Hepatocyte (in vitro differentiated cells): ENCODE measurements at regions not wholly inside any gene's neighbourhood (a gene's known extent, or its start where the extent isn't known, plus 50 kb on each side); places are given as distances from the start of the nearest gene placed in this dataset.

Experiments used
- DNase-seq: peaks from one replicate; pipeline ENCODE4 v3.0.0-alpha.2; 2016; ENCODE audit warnings: low spot score
- H2AFZ ChIP-seq: fragments of 200-600 bp; sonication (generic); 2 replicates; pipeline ENCODE4 v1.6.0; 2016; ENCODE audit warnings: antibody characterized with exemption, mild to moderate bottlenecking
- H3K27ac ChIP-seq: fragments of 200-600 bp; sonication (generic); 2 replicates; pipeline ENCODE4 v1.5.1; 2016; ENCODE audit warnings: mild to moderate bottlenecking
- H3K27me3 ChIP-seq: fragments of 200-600 bp; sonication (generic); 2 replicates; pipeline ENCODE4 v1.6.1; 2016
- H3K36me3 ChIP-seq: fragments of 200-600 bp; sonication (generic); replicated peaks from 2 replicates; pipeline ENCODE4 v1.5.1; 2016; ENCODE audit warnings: low read depth; ENCODE audit not compliant: insufficient read depth
- H3K4me1 ChIP-seq: fragments of 200-600 bp; sonication (generic); 2 replicates; pipeline ENCODE4 v1.5.1; 2016; ENCODE audit warnings: mild to moderate bottlenecking, moderate library complexity; ENCODE audit not compliant: insufficient read depth
- H3K4me2 ChIP-seq: fragments of 200-600 bp; sonication (generic); 2 replicates; pipeline ENCODE4 v1.6.0; 2016
- H3K4me3 ChIP-seq: fragments of 200-600 bp; sonication (generic); 2 replicates; pipeline ENCODE4 v1.5.1; 2016; ENCODE audit warnings: mild to moderate bottlenecking
- H3K79me2 ChIP-seq: fragments of 200-600 bp; sonication (generic); 2 replicates; pipeline ENCODE4 v1.6.0; 2017; ENCODE audit warnings: mild to moderate bottlenecking
- H3K9me2 ChIP-seq: fragments of 200-600 bp; sonication (generic); replicated peaks from 2 replicates; pipeline ENCODE4 v1.6.0; 2017; ENCODE audit warnings: mild to moderate bottlenecking; ENCODE audit not compliant: insufficient read depth
- H3K9me3 ChIP-seq: fragments of 200-600 bp; sonication (generic); 2 replicates; pipeline ENCODE4 v1.5.1; 2016; ENCODE audit warnings: low read depth, mild to moderate bottlenecking
- H4K20me1 ChIP-seq: fragments of 200-600 bp; sonication (generic); 2 replicates; pipeline ENCODE4 v1.6.0; 2016; ENCODE audit warnings: mild to moderate bottlenecking; ENCODE audit not compliant: insufficient read depth, poor library complexity, severe bottlenecking
- EZH2 ChIP-seq: fragments of 200-600 bp; sonication (generic); IDR thresholded peaks from 2 replicates; pipeline ENCODE4 v1.6.1; 2016; ENCODE audit warnings: antibody characterized with exemption, mild to moderate bottlenecking, borderline replicate concordance
- EZH2phosphoT487 ChIP-seq: fragments of 200-600 bp; sonication (generic); IDR thresholded peaks from one replicate; pipeline ENCODE4 v1.6.1; 2018; ENCODE audit warnings: antibody characterized with exemption, mild to moderate bottlenecking, low read depth, moderate library complexity; ENCODE audit not compliant: unreplicated experiment, severe bottlenecking
- WGBS: methylation state at CpG from one replicate; pipeline ENCODE4 v1.1.6; 2016; ENCODE audit warnings: low lambda C conversion rate; ENCODE audit errors: missing lambda C conversion rate; 5-methylcytosine and 5-hydroxymethylcytosine counted together
- TF ChIP-seq, protein P1 (sequence below): fragments of 200-600 bp; sonication (generic); IDR thresholded peaks from 2 replicates; pipeline ENCODE4 v1.5.1; 2016; ENCODE audit warnings: antibody characterized with exemption, mild to moderate bottlenecking; ENCODE audit not compliant: poor library complexity

DNA sequence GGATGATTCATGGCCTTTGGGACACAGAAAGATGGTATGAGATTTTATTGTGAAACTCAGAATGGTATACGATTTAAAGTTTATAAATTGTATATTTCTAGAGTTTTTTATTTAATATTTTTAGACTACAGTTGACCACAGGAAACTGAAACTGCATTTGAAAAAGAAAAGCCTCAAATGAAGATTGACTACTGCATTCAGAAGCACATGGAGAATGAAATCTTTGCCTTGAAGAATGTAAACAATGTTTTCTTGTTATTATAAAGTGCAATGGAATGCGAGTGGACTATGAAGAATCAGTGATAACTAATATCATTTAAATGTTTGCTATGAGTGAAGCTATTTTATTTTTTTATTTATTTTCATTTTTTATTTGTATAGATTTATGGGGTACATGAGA, 169.1 kb upstream of the CDH18 start:
- H3K9me2 ChIP-seq, result no peaks in the 10 kb centered on the region
- H2AFZ ChIP-seq, result no peak overlapping the region
- WGBS, result 87% methylated on average over 2 of the region's 2 CpGs
- no peaks in the 10 kb centered on the region for H3K36me3 ChIP-seq
- no peak overlapping the region for H3K27ac ChIP-seq
- H3K4me2 ChIP-seq, result no peak overlapping the region
- TF ChIP-seq, protein P1, sequence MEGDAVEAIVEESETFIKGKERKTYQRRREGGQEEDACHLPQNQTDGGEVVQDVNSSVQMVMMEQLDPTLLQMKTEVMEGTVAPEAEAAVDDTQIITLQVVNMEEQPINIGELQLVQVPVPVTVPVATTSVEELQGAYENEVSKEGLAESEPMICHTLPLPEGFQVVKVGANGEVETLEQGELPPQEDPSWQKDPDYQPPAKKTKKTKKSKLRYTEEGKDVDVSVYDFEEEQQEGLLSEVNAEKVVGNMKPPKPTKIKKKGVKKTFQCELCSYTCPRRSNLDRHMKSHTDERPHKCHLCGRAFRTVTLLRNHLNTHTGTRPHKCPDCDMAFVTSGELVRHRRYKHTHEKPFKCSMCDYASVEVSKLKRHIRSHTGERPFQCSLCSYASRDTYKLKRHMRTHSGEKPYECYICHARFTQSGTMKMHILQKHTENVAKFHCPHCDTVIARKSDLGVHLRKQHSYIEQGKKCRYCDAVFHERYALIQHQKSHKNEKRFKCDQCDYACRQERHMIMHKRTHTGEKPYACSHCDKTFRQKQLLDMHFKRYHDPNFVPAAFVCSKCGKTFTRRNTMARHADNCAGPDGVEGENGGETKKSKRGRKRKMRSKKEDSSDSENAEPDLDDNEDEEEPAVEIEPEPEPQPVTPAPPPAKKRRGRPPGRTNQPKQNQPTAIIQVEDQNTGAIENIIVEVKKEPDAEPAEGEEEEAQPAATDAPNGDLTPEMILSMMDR, result no peak
- TF ChIP-seq EZH2, result no peak
- TF ChIP-seq EZH2phosphoT487, result no peak
- no peaks in the 10 kb centered on the region for H3K79me2 ChIP-seq
- no peaks in the 10 kb centered on the region for H3K27me3 ChIP-seq
- H4K20me1 ChIP-seq, result no peaks in the 10 kb centered on the region
- no peaks in the 10 kb centered on the region for H3K9me3 ChIP-seq
- H3K4me1 ChIP-seq, result no peaks in the 10 kb centered on the region
- no peak for DNase-seq
- H3K4me3 ChIP-seq, result no peak overlapping the region

DNA sequence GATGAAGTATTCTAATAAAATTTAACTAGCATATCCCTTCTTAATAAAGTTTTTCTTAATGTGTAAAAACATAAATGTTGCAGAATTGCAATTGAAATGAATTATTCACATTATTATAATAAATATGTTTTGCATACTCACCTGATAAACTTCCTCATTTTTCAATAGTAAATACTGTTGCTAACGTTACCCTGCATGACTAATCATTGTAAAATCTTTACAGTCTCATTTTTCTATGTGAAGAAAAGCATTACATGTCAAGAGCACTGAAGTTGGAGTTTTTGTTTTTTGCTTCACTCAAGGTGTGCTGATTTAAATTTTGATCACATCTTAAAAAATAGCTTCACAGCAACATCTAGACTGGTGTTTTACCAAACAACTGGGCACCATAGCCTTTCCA, 157.2 kb upstream of the CDH18 start:
- H2AFZ ChIP-seq, result no peak overlapping the region
- H3K4me3 ChIP-seq, result no peak overlapping the region
- H3K79me2 ChIP-seq, result no peaks in the 10 kb centered on the region
- no peaks in the 10 kb centered on the region for H4K20me1 ChIP-seq
- H3K27ac ChIP-seq, result no peak overlapping the region
- H3K27me3 ChIP-seq, result no peaks in the 10 kb centered on the region
- H3K4me1 ChIP-seq, result no peaks in the 10 kb centered on the region
- 32% methylated on average over 1 of the region's 1 CpG for WGBS
- H3K4me2 ChIP-seq, result no peak overlapping the region
- H3K36me3 ChIP-seq, result no peaks in the 10 kb centered on the region
- H3K9me2 ChIP-seq, result no peaks in the 10 kb centered on the region
- no peaks in the 10 kb centered on the region for H3K9me3 ChIP-seq
- DNase-seq, result no peak
- no peak for TF ChIP-seq EZH2
- TF ChIP-seq, protein P1, result no peak
- no peak for TF ChIP-seq EZH2phosphoT487

DNA sequence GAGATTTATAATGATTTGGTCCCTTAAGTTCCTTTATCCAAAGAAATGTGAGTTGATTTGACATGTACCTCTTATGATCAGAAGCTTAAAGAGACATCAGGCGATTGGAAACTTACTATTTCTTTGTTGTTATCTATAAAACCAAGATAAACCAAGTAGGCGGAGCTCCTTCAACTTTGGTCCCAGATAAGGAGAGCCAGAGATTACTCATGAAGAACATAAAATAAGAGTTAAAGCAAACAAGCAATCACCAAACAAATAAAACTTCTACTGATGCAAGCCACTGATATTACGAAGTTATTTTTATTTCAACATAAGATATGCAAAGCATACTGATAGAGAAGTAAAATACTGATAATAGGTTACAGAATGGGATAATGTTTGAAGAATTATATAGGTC, 141.5 kb upstream of the CDH18 start:
- Histone ChIP-seq H3K9me3 (no peaks in the 10 kb centered on the region), H2AFZ (no peak overlapping the region), H3K4me1 (no peaks in the 10 kb centered on the region), H3K4me2 (no peak overlapping the region), H3K4me3 (no peak overlapping the region), H3K27me3 (no peaks in the 10 kb centered on the region), H3K36me3 (no peaks in the 10 kb centered on the region), H4K20me1 (no peaks in the 10 kb centered on the region), H3K27ac (no peak overlapping the region), H3K9me2 (no peaks in the 10 kb centered on the region), H3K79me2 (no peaks in the 10 kb centered on the region)
- WGBS, result 43% methylated on average over 3 of the region's 3 CpGs
- TF ChIP-seq EZH2phosphoT487 (no peak), EZH2 (no peak)
- TF ChIP-seq, protein P1, result no peak
- DNase-seq, result peak; percentile 32

DNA sequence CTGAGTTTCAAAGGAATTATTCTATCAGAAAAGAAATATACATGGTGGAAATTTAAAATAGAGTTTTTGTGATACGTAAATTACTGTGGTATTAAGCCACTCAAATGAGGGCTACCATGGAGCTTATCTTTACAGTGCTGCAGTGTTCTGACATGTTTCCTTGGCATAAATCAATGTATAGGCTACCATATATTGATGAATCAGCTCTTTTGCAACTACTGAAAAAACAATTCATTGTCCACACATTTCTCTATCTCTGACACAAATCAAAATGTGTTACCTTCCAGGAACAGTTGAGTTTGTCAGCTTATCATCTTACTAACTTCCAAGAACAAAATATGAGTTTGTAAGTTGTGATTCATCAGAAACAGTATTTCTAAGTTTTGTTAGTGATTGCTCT, 140.3 kb upstream of the CDH18 start:
- DNase-seq, result no peak
- no peaks in the 10 kb centered on the region for H3K27me3 ChIP-seq
- TF ChIP-seq, protein P1, result no peak
- TF ChIP-seq EZH2phosphoT487, result no peak
- TF ChIP-seq EZH2, result no peak
- H3K4me2 ChIP-seq, result no peak overlapping the region
- H2AFZ ChIP-seq, result no peak overlapping the region
- no peaks in the 10 kb centered on the region for H3K9me3 ChIP-seq
- no peaks in the 10 kb centered on the region for H4K20me1 ChIP-seq
- no peak overlapping the region for H3K27ac ChIP-seq
- H3K79me2 ChIP-seq, result no peaks in the 10 kb centered on the region
- 100% methylated on average over 1 of the region's 1 CpG for WGBS
- no peaks in the 10 kb centered on the region for H3K9me2 ChIP-seq
- no peaks in the 10 kb centered on the region for H3K4me1 ChIP-seq
- H3K36me3 ChIP-seq, result no peaks in the 10 kb centered on the region
- H3K4me3 ChIP-seq, result no peak overlapping the region
